WTC11 (cell line): ENCODE measurements at regions not wholly inside any gene's neighbourhood (a gene's known extent, or its start where the extent isn't known, plus 50 kb on each side); places are given as distances from the start of the nearest gene placed in this dataset.

Experiments
- ATAC-seq: fragments of 200-7000 bp; cut with Tn5 transposase; 2 replicates; pipeline ENCODE4 v1.10.0; 2021; ENCODE audit warnings: mild to moderate bottlenecking, moderate library complexity
- CTCF ChIA-PET: fragments of 300-600 bp; sonication (Branson Sonifier 250); formaldehyde crosslinking; loops from one replicate; lab custom pipeline; 2021; ENCODE audit warnings: antibody characterized with exemption; lab: Charles Lee
- POLR2A ChIA-PET: fragments of 350-600 bp; sonication (Branson Sonifier 250); formaldehyde crosslinking; loops from one replicate; lab custom pipeline; 2021; ENCODE audit warnings: antibody characterized with exemption; lab: Charles Lee
- DNase-seq: peaks from one replicate; pipeline ENCODE4 v3.0.0; 2021; ENCODE audit warnings: low spot score
- H3K27ac Mint-ChIP-seq: 2 replicates; pipeline ENCODE4 v1.8.0; 2021; ENCODE audit warnings: mixed read lengths
- H3K27me3 Mint-ChIP-seq: 2 replicates; pipeline ENCODE4 v1.8.0; 2021; ENCODE audit warnings: low read depth, mild to moderate bottlenecking, moderate library complexity, mixed read lengths
- H3K36me3 Mint-ChIP-seq: 2 replicates; pipeline ENCODE4 v1.8.0; 2021; ENCODE audit warnings: mixed read lengths
- H3K4me1 Mint-ChIP-seq: 2 replicates; pipeline ENCODE4 v1.8.0; 2022; ENCODE audit warnings: mixed read lengths
- H3K4me3 Mint-ChIP-seq: 2 replicates; pipeline ENCODE4 v1.8.0; 2021; ENCODE audit warnings: mild to moderate bottlenecking, moderate library complexity, mixed read lengths
- H3K9me3 Mint-ChIP-seq: 2 replicates; pipeline ENCODE4 v1.8.0; 2021; ENCODE audit warnings: mixed read lengths
- ARID4B ChIP-seq: sonication (generic); formaldehyde crosslinking; IDR thresholded peaks from 2 replicates; pipeline ENCODE4 v1.8.0; 2023; ENCODE audit warnings: missing genetic modification reagents, mild to moderate bottlenecking, borderline replicate concordance
- ATF1 ChIP-seq: sonication (generic); formaldehyde crosslinking; IDR thresholded peaks from 2 replicates; pipeline ENCODE4 v1.8.1; 2023; ENCODE audit warnings: mild to moderate bottlenecking, moderate library complexity, missing genetic modification reagents
- CBFB ChIP-seq: sonication (generic); formaldehyde crosslinking; IDR thresholded peaks from 2 replicates; pipeline ENCODE4 v1.8.1; 2022; ENCODE audit warnings: mild to moderate bottlenecking, low read depth, missing genetic modification reagents
- CDX4 ChIP-seq: fragments of 250-450 bp; sonication (Bioruptor Pico); IDR thresholded peaks from 2 replicates; pipeline ENCODE4 v1.9.0; 2021; ENCODE audit warnings: moderate library complexity, mild to moderate bottlenecking, inconsistent platforms, borderline replicate concordance
- EMX1 ChIP-seq: fragments of 250-450 bp; sonication (Bioruptor Pico); IDR thresholded peaks from 2 replicates; pipeline ENCODE4 v1.8.0; 2021; ENCODE audit warnings: mild to moderate bottlenecking
- ETV6 ChIP-seq: sonication (generic); formaldehyde crosslinking; IDR thresholded peaks from 2 replicates; pipeline ENCODE4 v1.8.1; 2022; ENCODE audit warnings: mild to moderate bottlenecking, missing genetic modification reagents
- FOXP4 ChIP-seq: sonication (generic); formaldehyde crosslinking; IDR thresholded peaks from 2 replicates; pipeline ENCODE4 v1.8.0; 2022; ENCODE audit warnings: mild to moderate bottlenecking, missing genetic modification reagents
- GTF2I ChIP-seq: fragments of 250-450 bp; sonication (Bioruptor Pico); conservative IDR thresholded peaks from 2 replicates; pipeline ENCODE4 v1.4.0; 2021; ENCODE audit warnings: mild to moderate bottlenecking
- IRF1 ChIP-seq: sonication (generic); formaldehyde crosslinking; IDR thresholded peaks from 2 replicates; pipeline ENCODE4 v1.8.0; 2023; ENCODE audit warnings: missing genetic modification reagents
- JUN ChIP-seq: sonication (generic); formaldehyde crosslinking; IDR thresholded peaks from 2 replicates; pipeline ENCODE4 v1.8.0; 2023; ENCODE audit warnings: mild to moderate bottlenecking, missing genetic modification reagents
- NFATC4 ChIP-seq: fragments of 250-450 bp; sonication (Bioruptor Pico); IDR thresholded peaks from 2 replicates; pipeline ENCODE4 v1.9.0; 2021; ENCODE audit warnings: mild to moderate bottlenecking
- NFE2L1 ChIP-seq: sonication (generic); formaldehyde crosslinking; IDR thresholded peaks from 2 replicates; pipeline ENCODE4 v1.8.1; 2023; ENCODE audit warnings: missing genetic modification reagents
- OVOL2 ChIP-seq: fragments of 250-450 bp; sonication (Bioruptor Pico); IDR thresholded peaks from 2 replicates; pipeline ENCODE4 v1.9.0; 2021; ENCODE audit warnings: mild to moderate bottlenecking, borderline replicate concordance
- SP1 ChIP-seq: sonication (generic); formaldehyde crosslinking; conservative IDR thresholded peaks from 2 replicates; pipeline ENCODE4 v1.8.1; 2022; ENCODE audit warnings: missing genetic modification reagents
- TEAD1 ChIP-seq: sonication (generic); formaldehyde crosslinking; IDR thresholded peaks from 2 replicates; pipeline ENCODE4 v1.8.0; 2022; ENCODE audit warnings: mild to moderate bottlenecking, missing genetic modification reagents
- TEAD4 ChIP-seq: sonication (generic); formaldehyde crosslinking; IDR thresholded peaks from 2 replicates; pipeline ENCODE4 v1.8.0; 2022; ENCODE audit warnings: mild to moderate bottlenecking, missing genetic modification reagents
- ZBTB43 ChIP-seq: sonication (generic); formaldehyde crosslinking; IDR thresholded peaks from 2 replicates; pipeline ENCODE4 v1.8.1; 2023; ENCODE audit warnings: mild to moderate bottlenecking, missing genetic modification reagents
- ZMAT4 ChIP-seq: fragments of 250-450 bp; sonication (Bioruptor Pico); IDR thresholded peaks from 2 replicates; pipeline ENCODE4 v1.9.0; 2021; ENCODE audit warnings: mild to moderate bottlenecking
- ZNF317 ChIP-seq: sonication (generic); formaldehyde crosslinking; IDR thresholded peaks from 2 replicates; pipeline ENCODE4 v1.8.1; 2023; ENCODE audit warnings: low read depth, mild to moderate bottlenecking, moderate library complexity, missing genetic modification reagents, borderline replicate concordance
- TF ChIP-seq, protein P1 (sequence below): sonication (generic); formaldehyde crosslinking; IDR thresholded peaks from 2 replicates; pipeline ENCODE4 v1.8.1; 2022; ENCODE audit warnings: mild to moderate bottlenecking, moderate library complexity, missing genetic modification reagents
- TF ChIP-seq, protein P2 (sequence below): sonication (generic); formaldehyde crosslinking; IDR thresholded peaks from 2 replicates; pipeline ENCODE4 v1.8.1; 2022; ENCODE audit warnings: mild to moderate bottlenecking, missing genetic modification reagents, moderate library complexity, borderline replicate concordance

DNA sequence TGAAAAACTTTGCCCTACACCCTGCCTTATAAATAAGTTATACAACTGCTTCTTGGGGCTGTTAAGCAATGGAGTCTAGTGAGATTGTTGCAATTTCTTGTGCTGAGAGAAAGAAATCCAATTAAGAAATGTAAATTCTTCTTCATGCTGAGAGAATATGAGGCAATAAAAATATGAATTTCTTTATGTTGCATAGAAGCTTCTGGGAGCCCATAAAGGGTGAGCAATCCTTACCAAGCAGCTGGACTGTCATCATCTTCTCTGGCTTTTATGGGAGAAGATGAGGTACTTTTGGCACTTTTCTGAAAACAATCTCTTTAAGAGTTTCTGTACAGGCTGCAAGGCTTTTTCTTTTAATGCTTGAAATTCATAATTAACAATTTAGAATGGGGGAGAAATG is 204.3 kb downstream of the DMRTA1 start (continued):
- TF ChIP-seq ARID4B (CRISPR knock-in tag) (no peak), NFATC4 (no peak), FOXP4 (CRISPR knock-in tag) (no peak), IRF1 (CRISPR knock-in tag) (no peak), CDX4 (CRISPR knock-in tag) (no peak), ZBTB43 (no peak), JUN (CRISPR knock-in tag) (no peak)
- TF ChIP-seq, protein P1, sequence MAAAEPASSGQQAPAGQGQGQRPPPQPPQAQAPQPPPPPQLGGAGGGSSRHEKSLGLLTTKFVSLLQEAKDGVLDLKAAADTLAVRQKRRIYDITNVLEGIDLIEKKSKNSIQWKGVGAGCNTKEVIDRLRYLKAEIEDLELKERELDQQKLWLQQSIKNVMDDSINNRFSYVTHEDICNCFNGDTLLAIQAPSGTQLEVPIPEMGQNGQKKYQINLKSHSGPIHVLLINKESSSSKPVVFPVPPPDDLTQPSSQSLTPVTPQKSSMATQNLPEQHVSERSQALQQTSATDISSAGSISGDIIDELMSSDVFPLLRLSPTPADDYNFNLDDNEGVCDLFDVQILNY (CRISPR knock-in tag), result no peak

- H3K36me3 Mint-ChIP-seq, result no peaks in the 10 kb centered on the region
- no peak for DNase-seq
- ATAC-seq, result no peak
- no peak overlapping the region for H3K27ac Mint-ChIP-seq
- H3K27me3 Mint-ChIP-seq, result no peaks in the 10 kb centered on the region
- CTCF ChIA-PET, result no interaction called here
- TF ChIP-seq EMX1, result no peak
- TF ChIP-seq CBFB (CRISPR knock-in tag), result no peak
- TF ChIP-seq ATF1 (CRISPR knock-in tag), result no peak
- TF ChIP-seq TEAD4, result no peak
- TF ChIP-seq, all 79 proteins: peak for 0
- no peak overlapping the region for H3K4me3 Mint-ChIP-seq
- POLR2A ChIA-PET, result no interaction called here
- H3K9me3 Mint-ChIP-seq, result no peaks in the 10 kb centered on the region
- H3K4me1 Mint-ChIP-seq, result peaks cover 18% of the 10 kb centered on the region
These were observed 208.2 kb downstream of the DMRTA1 start for GRCh38 chr9:22654833-22655232.

- Mint-ChIP-seq H3K36me3 (no peaks in the 10 kb centered on the region), H3K4me3 (no peak overlapping the region), H3K27ac (0 out of 2 replicates have a peak overlapping the region, but pooled peaks have one; percentile 3), H3K27me3 (no peaks in the 10 kb centered on the region), H3K9me3 (peaks cover 6% of the 10 kb centered on the region; the same call in 1 of the 2 replicates), H3K4me1 (peaks cover 18% of the 10 kb centered on the region)
- ATAC-seq, result no peak
- POLR2A ChIA-PET, result no interaction called here
- CTCF ChIA-PET, result no interaction called here
- DNase-seq, result no peak
- TF ChIP-seq ZMAT4, result no peak
- no peak for TF ChIP-seq GTF2I (CRISPR knock-in tag)
- no peak for TF ChIP-seq TEAD1 (CRISPR knock-in tag)
- no peak for TF ChIP-seq NFE2L1 (CRISPR knock-in tag)
- TF ChIP-seq NFATC4, result no peak
- TF ChIP-seq ETV6 (CRISPR knock-in tag), result no peak
- TF ChIP-seq, protein P2, sequence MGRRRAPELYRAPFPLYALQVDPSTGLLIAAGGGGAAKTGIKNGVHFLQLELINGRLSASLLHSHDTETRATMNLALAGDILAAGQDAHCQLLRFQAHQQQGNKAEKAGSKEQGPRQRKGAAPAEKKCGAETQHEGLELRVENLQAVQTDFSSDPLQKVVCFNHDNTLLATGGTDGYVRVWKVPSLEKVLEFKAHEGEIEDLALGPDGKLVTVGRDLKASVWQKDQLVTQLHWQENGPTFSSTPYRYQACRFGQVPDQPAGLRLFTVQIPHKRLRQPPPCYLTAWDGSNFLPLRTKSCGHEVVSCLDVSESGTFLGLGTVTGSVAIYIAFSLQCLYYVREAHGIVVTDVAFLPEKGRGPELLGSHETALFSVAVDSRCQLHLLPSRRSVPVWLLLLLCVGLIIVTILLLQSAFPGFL (CRISPR knock-in tag), result no peak
- TF ChIP-seq SP1 (CRISPR knock-in tag), result no peak
- no peak for TF ChIP-seq OVOL2 (CRISPR knock-in tag)
- no peak for TF ChIP-seq ZNF317
These were observed 211.1 kb downstream of the DMRTA1 start for GRCh38 chr9:22657713-22658112.
